Gastroesophageal sphincter (tissue), 4 donors: ENCODE measurements at regions not wholly inside any gene's neighbourhood (a gene's known extent, or its start where the extent isn't known, plus 50 kb on each side); places are given as distances from the start of the nearest gene placed in this dataset.

Source experiments
- ATAC-seq: fragments of 150-250 bp; one replicate; pipeline ENCODE4 v1.9.1; 2016; ENCODE audit warnings: mild to moderate bottlenecking, moderate library complexity
- H3K27ac ChIP-seq, 4 donors: fragments of 200-600 bp; sonication (generic) in 3 of 4; 1 replicate in 3 of 4; 2 replicates in 1 of 4; pipeline ENCODE4 v1.5.1; 2016 to 2019
- H3K27me3 ChIP-seq: fragments of 200-600 bp; sonication (generic); one replicate; pipeline ENCODE4 v1.5.1; 2019
- H3K36me3 ChIP-seq, 2 donors: fragments of 200-600 bp; sonication (generic); one replicate each; pipeline ENCODE4 v1.5.1; 2019; ENCODE audit warnings: control low read depth in 1 of 2
- H3K4me1 ChIP-seq, 3 donors: fragments of 200-600 bp; sonication (generic); 1 replicate in 2 of 3; 2 replicates in 1 of 3; pipeline ENCODE4 v1.5.1; 2016 to 2019; ENCODE audit warnings: control low read depth in 2 of 3
- H3K4me3 ChIP-seq, 2 donors: fragments of 200-600 bp; sonication (generic); one replicate each; pipeline ENCODE4 v1.5.1; 2019; ENCODE audit warnings: mild to moderate bottlenecking in 1 of 2, moderate library complexity in 1 of 2
- H3K9me3 ChIP-seq, 3 donors: fragments of 200-600 bp; sonication (generic); one replicate each; pipeline ENCODE4 v1.5.1; 2017 to 2019; ENCODE audit warnings: control low read depth in 2 of 3
- CTCF ChIP-seq, 4 experiments: fragments of 200-600 bp in 2 of 4; fragments of 450-650 bp in 2 of 4; sonication (generic) in 1 of 4; IDR thresholded peaks; one replicate each; pipeline ENCODE4 v1.5.1; 2017 to 2019; ENCODE audit warnings: antibody characterized with exemption in 4 of 4, mild to moderate bottlenecking in 2 of 4, moderate library complexity in 2 of 4
- EP300 ChIP-seq: sonication (generic); formaldehyde crosslinking; IDR thresholded peaks from one replicate; pipeline ENCODE4 v1.6.1; 2017; ENCODE audit warnings: antibody characterized with exemption, mild to moderate bottlenecking
- POLR2A ChIP-seq, 2 donors: fragments of 450-650 bp; IDR thresholded peaks; one replicate each; pipeline ENCODE4 v1.6.1; 2017; ENCODE audit warnings: antibody characterized with exemption in 2 of 2, mild to moderate bottlenecking in 2 of 2, moderate library complexity in 1 of 2
- POLR2AphosphoS5 ChIP-seq: sonication (generic); formaldehyde crosslinking; IDR thresholded peaks from one replicate; pipeline ENCODE4 v1.6.1; 2017; ENCODE audit warnings: antibody characterized with exemption
- WGBS, 2 donors: methylation state at CpG; one replicate each; pipeline ENCODE4 v1.1.5; 2018; ENCODE audit warnings: low coverage in 1 of 2; 5-methylcytosine and 5-hydroxymethylcytosine counted together

GRCh38 chr9:129276486-129277230 lies 98.6 kb upstream of the IER5L start:
- ATAC-seq: no peak
- Histone ChIP-seq H3K27ac (no peak overlapping the region), H3K36me3 (no peaks in the 10 kb centered on the region), H3K27me3 (peaks cover 5% of the 10 kb centered on the region), H3K4me3 (no peak overlapping the region), H3K9me3 (no peaks in the 10 kb centered on the region), H3K4me1 (peaks cover 0 to under 1% (median 0%) of the 10 kb centered on the region in 3 donors)
- 78 to 91% methylated on average over 5 to 14 of the region's 16 CpGs for WGBS, 2 donors
- TF ChIP-seq CTCF (IDR thresholded peaks at IDR 0.05) (no peak), POLR2AphosphoS5 (no peak), POLR2A (IDR thresholded peaks at IDR 0.05) (no peak), EP300 (no peak)

GRCh38 chr9:129275626-129276247 lies 97.7 kb upstream of the IER5L start:
- WGBS, 2 donors: 68 to 73% methylated on average over 6 to 8 of the region's 10 CpGs
- ATAC-seq: no peak

GRCh38 chr9:129273941-129274684 lies 96.1 kb upstream of the IER5L start:
- WGBS, 2 donors: 74 to 78% methylated on average over 6 to 19 of the region's 19 CpGs
- H3K27me3 ChIP-seq: peaks cover 5% of the 10 kb centered on the region
- no peak for ATAC-seq
- H3K27ac ChIP-seq: no peak overlapping the region
- no peaks in the 10 kb centered on the region for H3K9me3 ChIP-seq
- TF ChIP-seq POLR2A (IDR thresholded peaks at IDR 0.05): no peak
- H3K4me1 ChIP-seq: no peaks in the 10 kb centered on the region
- no peaks in the 10 kb centered on the region for H3K36me3 ChIP-seq
- H3K4me3 ChIP-seq: no peak overlapping the region

More at GRCh38 chr9:129275626-129276247, 97.7 kb upstream of the IER5L start:
- Histone ChIP-seq H3K4me3 (no peak overlapping the region), H3K36me3 (no peaks in the 10 kb centered on the region), H3K27me3 (peaks cover 5% of the 10 kb centered on the region), H3K4me1 (no peaks in the 10 kb centered on the region), H3K9me3 (no peaks in the 10 kb centered on the region), H3K27ac (no peak overlapping the region)
- TF ChIP-seq POLR2AphosphoS5 (no peak), EP300 (no peak), POLR2A (IDR thresholded peaks at IDR 0.05) (no peak), CTCF (IDR thresholded peaks at IDR 0.05) (no peak)

- Histone ChIP-seq H3K9me3 (no peaks in the 10 kb centered on the region), H3K36me3 (no peaks in the 10 kb centered on the region), H3K4me1 (no peaks in the 10 kb centered on the region), H3K27ac (no peak overlapping the region), H3K4me3 (no peak overlapping the region), H3K27me3 (peaks cover 5% of the 10 kb centered on the region)
- no peak for ATAC-seq
- TF ChIP-seq POLR2A (IDR thresholded peaks at IDR 0.05) (no peak), CTCF (IDR thresholded peaks at IDR 0.05) (no peak), POLR2AphosphoS5 (no peak), EP300 (no peak)
- 75 to 100% methylated on average over 5 to 6 of the region's 14 CpGs for WGBS, 2 donors
These were observed 95.3 kb upstream of the IER5L start for GRCh38 chr9:129273136-129273895.
